Activated CD4-positive, CD25-positive, alpha-beta regulatory T cell (primary cell): ENCODE measurements at regions not wholly inside any gene's neighbourhood (a gene's known extent, or its start where the extent isn't known, plus 50 kb on each side); places are given as distances from the start of the nearest gene placed in this dataset.

Experiments used
- DNase-seq, 4 experiments: peaks; one replicate each; lab custom pipeline; 2025; lab: John Stamatoyannopoulos, UW

GRCh38 chr2:29974086-29974485 is 52.7 kb upstream of the ALK start:
- DNase-seq: no peak

- DNase-seq: no peak
Measured at GRCh38 chr2:29977284-29977683, 55.9 kb upstream of the ALK start.

DNA sequence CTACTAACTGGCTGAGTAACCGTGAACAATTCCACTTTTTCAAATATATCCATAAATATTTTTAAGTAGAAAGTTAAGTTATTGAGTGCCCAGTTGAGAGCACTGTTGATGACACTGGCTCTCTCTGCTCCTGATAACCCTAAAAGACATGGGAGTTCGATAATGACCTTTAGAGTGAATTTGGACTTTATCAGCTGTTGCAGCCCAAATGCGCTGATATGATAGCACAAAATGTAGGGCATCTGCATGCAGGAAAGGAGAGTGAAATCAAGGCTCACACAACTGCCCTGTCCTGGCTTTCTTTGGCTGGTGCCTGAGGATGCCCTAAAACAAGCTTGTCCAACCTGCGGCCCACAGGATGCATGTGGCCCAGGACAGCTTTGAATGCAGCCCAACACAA is 60.0 kb upstream of the ALK start:
- DNase-seq: no peak

DNA sequence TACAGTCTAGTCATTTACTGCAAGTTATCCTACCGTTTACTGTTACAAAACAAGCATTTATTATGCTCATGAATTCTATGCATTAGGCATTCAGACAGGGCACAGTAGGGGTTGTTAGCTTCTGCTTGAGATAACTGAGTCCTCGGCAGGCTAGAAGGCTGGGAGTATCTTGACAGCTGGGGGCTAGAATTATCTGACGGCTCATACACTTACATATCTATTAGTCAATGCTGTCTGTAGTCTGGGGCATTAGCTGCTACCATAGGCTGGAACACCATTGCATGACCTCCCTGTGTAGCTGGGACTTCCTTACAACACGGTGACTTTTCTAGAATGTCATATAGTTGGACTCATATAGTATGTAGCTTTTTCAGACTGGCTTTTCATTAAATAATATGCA is 61.9 kb upstream of the ALK start:
- no peak for DNase-seq

- no peak for DNase-seq
Measured at GRCh38 chr2:29987146-29987545, 65.8 kb upstream of the ALK start.

DNA sequence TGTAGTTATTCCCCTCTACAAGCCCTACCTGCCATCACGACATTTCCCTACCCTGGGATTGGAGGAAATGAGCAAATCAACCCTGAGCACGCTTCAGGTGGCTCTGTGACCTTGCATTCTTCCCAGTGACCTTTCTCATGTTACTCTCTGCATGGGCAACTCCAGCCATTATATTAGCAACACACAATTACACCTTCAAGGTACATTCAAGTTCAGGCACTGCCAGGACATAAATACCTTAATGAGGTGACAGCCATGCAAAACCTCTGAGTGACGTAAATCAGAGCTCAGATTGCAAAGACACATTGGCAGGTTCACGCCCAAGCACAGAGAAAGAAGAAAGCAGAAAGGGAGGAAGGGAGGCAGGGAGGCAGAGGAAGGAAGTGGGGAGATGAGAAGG is 68.7 kb upstream of the ALK start:
- DNase-seq: no peak

- DNase-seq: no peak
Measured at GRCh38 chr2:29991086-29991485, 69.7 kb upstream of the ALK start.

- DNase-seq: no peak
Measured at GRCh38 chr2:29995241-29995640, 73.9 kb upstream of the ALK start.

DNA sequence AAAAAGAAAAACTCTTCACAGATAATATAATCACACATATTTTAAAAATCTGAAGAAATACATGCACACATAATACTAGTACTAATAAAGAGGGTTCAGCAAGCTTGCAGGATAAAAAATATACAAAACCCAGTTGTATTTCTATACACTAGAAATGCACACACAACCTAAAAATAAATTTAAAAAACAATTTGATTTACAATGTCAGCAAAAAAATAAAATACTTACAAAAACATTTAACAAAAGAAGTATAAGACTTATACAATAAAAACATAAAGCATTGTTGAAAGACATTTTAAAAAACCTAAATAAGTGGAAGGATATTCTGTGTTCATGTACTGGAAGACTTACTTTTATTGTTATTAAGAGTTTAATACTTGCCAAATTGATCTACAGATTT is 81.7 kb upstream of the ALK start:
- no peak for DNase-seq

DNA sequence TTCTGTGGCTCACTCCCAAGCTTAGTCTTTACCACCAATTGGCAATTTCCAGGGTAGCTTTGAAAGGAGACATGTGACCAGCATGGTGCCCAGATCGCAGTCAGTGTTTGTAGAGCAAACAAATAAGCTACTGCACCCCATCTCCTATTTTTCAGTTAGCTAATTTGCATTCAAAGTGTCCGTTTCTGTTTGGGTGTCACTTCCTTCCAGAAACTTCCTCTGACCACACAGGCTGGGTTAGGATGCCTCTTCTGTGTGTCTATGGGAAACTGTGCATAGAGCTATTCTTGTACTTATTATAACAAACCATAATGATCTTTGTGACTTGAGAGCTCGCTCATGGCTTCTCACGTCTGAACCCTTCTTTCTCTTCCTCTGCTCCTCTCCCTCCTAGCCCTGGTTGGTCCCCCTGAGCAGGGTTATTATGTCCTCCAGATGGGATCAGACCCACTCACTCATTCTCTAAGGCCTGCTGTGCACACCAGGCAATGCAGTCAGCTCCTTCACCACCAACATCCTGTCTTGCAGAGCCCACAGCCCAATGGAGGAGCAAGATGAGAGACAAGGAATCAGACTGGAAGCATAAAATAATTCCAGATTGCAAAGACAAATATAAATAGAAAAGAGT is 101.2 kb upstream of the ALK start:
- no peak for DNase-seq

DNA sequence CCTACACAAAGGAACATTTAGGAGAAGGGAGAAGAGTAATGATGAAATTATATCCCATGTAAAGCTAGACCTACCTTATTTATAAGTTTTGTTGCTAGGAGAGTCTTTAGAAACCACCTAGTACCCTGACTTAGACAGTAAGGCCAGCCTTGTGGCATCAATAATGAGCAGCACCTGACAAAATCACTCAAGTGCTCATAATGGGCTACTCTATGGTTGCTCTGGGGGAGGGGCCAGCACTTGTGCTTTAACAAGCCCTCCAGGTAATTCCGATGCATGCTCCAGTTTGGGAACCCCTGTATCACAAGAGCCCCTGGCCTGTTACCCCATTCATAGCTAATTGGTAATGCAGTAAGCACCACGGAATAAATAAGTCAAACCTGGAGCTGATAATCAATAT is 102.9 kb upstream of the ALK start:
- no peak for DNase-seq

DNA sequence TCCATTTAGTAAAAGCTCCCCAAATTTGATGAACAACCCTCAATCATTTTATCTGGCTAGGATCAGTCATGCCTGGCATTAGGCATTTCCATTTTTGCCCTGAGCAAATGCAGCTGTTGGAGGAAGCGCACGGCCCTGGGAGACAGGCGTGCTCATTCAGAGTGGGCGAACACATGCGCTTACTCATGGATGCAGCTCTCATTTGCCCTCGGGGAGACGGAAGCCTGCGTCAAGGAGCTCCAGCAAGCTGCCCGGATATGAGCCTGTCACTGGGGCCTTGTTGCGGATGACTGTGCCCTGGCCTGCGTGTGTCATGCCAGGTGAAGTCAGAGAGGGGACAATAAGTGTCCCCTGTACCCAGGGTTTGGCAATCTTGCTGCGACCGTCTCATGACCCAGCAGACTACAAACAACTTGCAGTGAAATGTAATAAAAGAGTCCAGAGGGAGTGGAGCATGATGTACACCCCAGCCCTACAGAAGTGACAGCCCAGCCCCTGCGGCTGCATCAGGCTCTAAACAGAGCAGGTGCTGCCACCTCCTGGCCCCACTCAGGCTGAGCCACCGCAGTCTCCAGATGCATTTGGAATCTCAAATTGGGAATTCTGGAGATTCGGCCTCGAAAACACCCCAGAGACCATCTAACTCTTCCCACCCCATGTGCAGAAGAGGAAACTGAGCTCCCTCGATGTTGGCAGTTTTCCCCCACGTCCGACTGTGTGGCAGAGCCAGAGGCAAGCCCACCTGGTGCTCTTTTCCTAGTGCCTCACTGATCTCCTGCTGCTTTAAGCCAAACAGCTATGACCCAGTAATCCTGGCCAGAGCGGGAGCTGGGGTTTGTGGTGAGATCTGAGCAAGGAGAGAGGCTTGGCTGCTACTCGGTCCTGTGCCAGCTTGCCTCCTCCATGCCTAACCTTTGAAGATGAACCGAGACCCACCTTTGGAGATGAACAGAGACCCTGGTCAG is 105.0 kb upstream of the ALK start:
- DNase-seq: no peak

DNA sequence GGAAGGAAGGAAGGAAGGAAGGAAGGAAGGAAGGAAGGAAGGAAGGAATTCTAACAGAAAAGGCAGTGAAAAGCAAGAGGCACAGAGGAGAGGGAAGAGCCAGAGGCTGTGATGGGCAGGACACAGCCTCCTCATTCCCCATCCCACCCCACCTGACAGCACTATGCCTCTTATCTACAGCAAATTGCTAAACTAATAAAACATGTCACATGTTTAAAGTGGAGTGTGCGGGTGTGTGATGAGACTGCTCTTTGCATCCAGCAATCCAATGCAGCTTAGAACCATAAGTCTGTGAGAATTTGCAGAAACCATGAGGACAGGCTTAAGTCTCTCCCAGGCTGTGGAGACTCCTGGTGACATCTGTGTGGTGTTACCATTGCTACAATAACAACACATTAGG is 108.4 kb upstream of the ALK start:
- DNase-seq: no peak

DNA sequence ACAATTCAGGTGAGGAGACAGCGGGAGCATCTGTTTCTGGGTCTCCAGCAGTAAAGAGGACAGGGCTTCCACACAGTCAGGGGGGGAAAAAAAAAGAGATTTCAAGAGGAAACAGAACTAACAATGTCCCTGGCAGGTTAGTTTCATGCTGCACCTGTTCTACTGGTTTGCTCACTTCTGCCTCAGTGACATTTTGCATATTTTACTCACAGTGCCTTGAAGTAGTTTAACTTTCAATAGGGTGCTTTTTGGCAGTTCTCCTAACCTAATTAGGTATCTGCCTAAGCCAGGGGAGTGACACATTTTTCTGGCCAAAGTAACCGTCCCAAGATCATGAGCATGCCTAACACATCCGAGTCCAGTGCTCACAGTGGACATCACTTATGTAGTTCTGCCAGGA is 109.0 kb upstream of the ALK start:
- no peak for DNase-seq

GRCh38 chr2:30031184-30031583 is 109.8 kb upstream of the ALK start:
- no peak for DNase-seq

- DNase-seq: no peak
Measured at GRCh38 chr2:30034052-30034775, 112.6 kb upstream of the YPEL5 start.

- no peak for DNase-seq
Measured at GRCh38 chr2:30037016-30037415, 109.8 kb upstream of the YPEL5 start.

- no peak for DNase-seq
Measured at GRCh38 chr2:30038419-30038818, 108.4 kb upstream of the YPEL5 start.

- DNase-seq: no peak
Measured at GRCh38 chr2:30039101-30039500, 107.7 kb upstream of the YPEL5 start.

GRCh38 chr2:30040147-30040546 is 106.7 kb upstream of the YPEL5 start:
- DNase-seq: no peak

GRCh38 chr2:30041884-30042283 is 104.9 kb upstream of the YPEL5 start:
- DNase-seq: no peak

GRCh38 chr2:30046396-30046795 is 100.4 kb upstream of the YPEL5 start:
- no peak for DNase-seq

DNA sequence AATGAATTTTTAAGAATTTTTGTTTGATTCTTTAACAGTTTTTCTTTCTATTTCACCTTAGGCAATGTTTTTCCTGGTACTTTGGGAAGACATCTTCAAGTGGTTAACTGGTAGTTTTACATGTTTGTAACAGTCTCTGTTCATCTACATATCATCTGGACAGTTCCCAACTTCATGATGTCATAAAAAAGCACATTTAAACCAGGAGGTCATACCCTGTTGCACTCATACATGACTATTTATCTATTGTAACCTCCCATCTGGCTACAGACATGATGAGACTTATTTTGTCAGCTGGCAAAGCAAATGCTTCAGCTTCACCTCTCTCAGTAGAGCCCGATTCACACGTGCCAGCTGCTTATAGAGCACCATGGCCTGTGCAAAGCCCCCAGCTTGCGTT is 99.8 kb upstream of the YPEL5 start:
- no peak for DNase-seq
